OCI-LY7 (cell line): ENCODE measurements at regions not wholly inside any gene's neighbourhood (a gene's known extent, or its start where the extent isn't known, plus 50 kb on each side); places are given as distances from the start of the nearest gene placed in this dataset.

Source experiments
- CTCF ChIP-seq: fragments of 200-600 bp; sonication (generic); conservative IDR thresholded peaks from 2 replicates; pipeline ENCODE4 v1.5.1; 2014; ENCODE audit warnings: mild to moderate bottlenecking, antibody characterized with exemption, low read length, moderate library complexity, mixed read lengths
- EZH2phosphoT487 ChIP-seq: fragments of 200-600 bp; sonication (generic); IDR thresholded peaks from 2 replicates; pipeline ENCODE4 v1.6.1; 2018; ENCODE audit warnings: low read depth, borderline replicate concordance, mild to moderate bottlenecking, mixed run types, antibody characterized with exemption, low read length, moderate library complexity, mixed read lengths

- TF ChIP-seq CTCF, result no peak
- no peak for TF ChIP-seq EZH2phosphoT487
Measured at GRCh38 chr10:35265435-35265834, 70.9 kb upstream of the CCNY start.
